Fibroblast of peridontal ligament (primary cell): ENCODE measurements at regions not wholly inside any gene's neighbourhood (a gene's known extent, or its start where the extent isn't known, plus 50 kb on each side); places are given as distances from the start of the nearest gene placed in this dataset.

Experiments
- DNase-seq: peaks from one replicate; pipeline ENCODE4 v3.0.0-alpha.2; 2010; ENCODE audit errors: extremely low read depth

- no peak for DNase-seq
These were observed 186.9 kb upstream of the TNRC6C start for GRCh38 chr17:77771587-77771986.

- DNase-seq = no peak
These were observed 186.5 kb upstream of the TNRC6C start for GRCh38 chr17:77771998-77772397.

- DNase-seq = no peak
These were observed 186.0 kb upstream of the TNRC6C start for GRCh38 chr17:77772461-77772897.

- DNase-seq = no peak
These were observed 185.6 kb upstream of the TNRC6C start for GRCh38 chr17:77772899-77773358.

- no peak for DNase-seq
These were observed 184.3 kb upstream of the TNRC6C start for GRCh38 chr17:77774182-77774581.

GRCh38 chr17:77778636-77779489 lies 179.6 kb upstream of the TNRC6C start:
- no peak for DNase-seq

GRCh38 chr17:77779711-77780539 lies 178.6 kb upstream of the TNRC6C start:
- no peak for DNase-seq

GRCh38 chr17:77781536-77781935 lies 177.0 kb upstream of the TNRC6C start:
- DNase-seq = no peak

GRCh38 chr17:77782201-77782600 lies 176.3 kb upstream of the TNRC6C start:
- no peak for DNase-seq

- no peak for DNase-seq
These were observed 175.9 kb upstream of the TNRC6C start for GRCh38 chr17:77782611-77783010.

- DNase-seq = no peak
These were observed 174.3 kb upstream of the TNRC6C start for GRCh38 chr17:77783991-77784820.

GRCh38 chr17:77785312-77785905 lies 173.1 kb upstream of the TNRC6C start:
- no peak for DNase-seq

GRCh38 chr17:77786090-77786489 lies 172.4 kb upstream of the TNRC6C start:
- DNase-seq = no peak

- no peak for DNase-seq
These were observed 171.6 kb upstream of the TNRC6C start for GRCh38 chr17:77786740-77787505.

GRCh38 chr17:77790143-77790829 lies 168.2 kb upstream of the TNRC6C start:
- DNase-seq = no peak

- DNase-seq = no peak
These were observed 165.9 kb upstream of the TNRC6C start for GRCh38 chr17:77792626-77793025.

GRCh38 chr17:77793146-77793970 lies 165.1 kb upstream of the TNRC6C start:
- no peak for DNase-seq

- no peak for DNase-seq
These were observed 164.6 kb upstream of the TNRC6C start for GRCh38 chr17:77793971-77794235.

GRCh38 chr17:77794846-77795245 lies 163.7 kb upstream of the TNRC6C start:
- no peak for DNase-seq
